Endothelial cell of umbilical vein (primary cell): ENCODE measurements at regions not wholly inside any gene's neighbourhood (a gene's known extent, or its start where the extent isn't known, plus 50 kb on each side); places are given as distances from the start of the nearest gene placed in this dataset.

Experiments used
- MYC ChIP-seq: IDR thresholded peaks from one replicate; pipeline ENCODE4 v1.6.1; 2011; ENCODE audit warnings: mild to moderate bottlenecking, low read depth, low read length
- POLR2A ChIP-seq: IDR thresholded peaks from 2 replicates; pipeline ENCODE4 v1.6.1; 2012; ENCODE audit warnings: low read depth, mild to moderate bottlenecking, control low read depth, low read length
- POLR2AphosphoS5 ChIP-seq: IDR thresholded peaks from 2 replicates; pipeline ENCODE4 v1.6.1; 2012; ENCODE audit warnings: low read depth, mild to moderate bottlenecking, control low read depth, low read length, moderate library complexity; ENCODE audit not compliant: insufficient read depth
- TF ChIP-seq, protein P1 (sequence below), 2 donors: IDR thresholded peaks; 1 replicate in 1 of 2; 2 replicates in 1 of 2; pipeline ENCODE4 v1.5.1; 2011; ENCODE audit warnings: low read length in 2 of 2, mild to moderate bottlenecking in 2 of 2, moderate library complexity in 2 of 2, control low read depth in 1 of 2, inconsistent platforms in 1 of 2, low read depth in 1 of 2; ENCODE audit not compliant: insufficient read depth in 1 of 2; ENCODE audit errors: extremely low read depth in 1 of 2

DNA sequence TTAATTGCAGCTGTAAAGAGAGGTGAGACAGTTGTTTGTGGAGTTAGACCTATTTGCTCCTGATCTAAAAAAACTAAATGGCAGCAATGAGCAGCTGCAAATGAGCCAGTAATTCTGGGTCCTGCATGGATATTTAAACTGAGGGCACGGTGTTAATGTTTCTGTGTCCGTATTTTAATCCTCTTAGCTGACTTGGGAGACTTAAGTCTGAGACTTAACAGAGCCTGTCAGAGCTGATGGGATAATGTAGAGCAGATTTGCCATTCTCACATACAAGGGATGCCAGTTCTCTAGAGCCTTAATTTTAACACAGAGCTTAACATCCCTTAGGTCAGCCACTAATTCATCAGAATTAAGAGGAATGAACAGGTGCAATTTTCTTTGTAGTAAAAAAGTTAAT is 178.6 kb upstream of the PDE3A start:
- TF ChIP-seq MYC: no peak
- TF ChIP-seq, protein P1, sequence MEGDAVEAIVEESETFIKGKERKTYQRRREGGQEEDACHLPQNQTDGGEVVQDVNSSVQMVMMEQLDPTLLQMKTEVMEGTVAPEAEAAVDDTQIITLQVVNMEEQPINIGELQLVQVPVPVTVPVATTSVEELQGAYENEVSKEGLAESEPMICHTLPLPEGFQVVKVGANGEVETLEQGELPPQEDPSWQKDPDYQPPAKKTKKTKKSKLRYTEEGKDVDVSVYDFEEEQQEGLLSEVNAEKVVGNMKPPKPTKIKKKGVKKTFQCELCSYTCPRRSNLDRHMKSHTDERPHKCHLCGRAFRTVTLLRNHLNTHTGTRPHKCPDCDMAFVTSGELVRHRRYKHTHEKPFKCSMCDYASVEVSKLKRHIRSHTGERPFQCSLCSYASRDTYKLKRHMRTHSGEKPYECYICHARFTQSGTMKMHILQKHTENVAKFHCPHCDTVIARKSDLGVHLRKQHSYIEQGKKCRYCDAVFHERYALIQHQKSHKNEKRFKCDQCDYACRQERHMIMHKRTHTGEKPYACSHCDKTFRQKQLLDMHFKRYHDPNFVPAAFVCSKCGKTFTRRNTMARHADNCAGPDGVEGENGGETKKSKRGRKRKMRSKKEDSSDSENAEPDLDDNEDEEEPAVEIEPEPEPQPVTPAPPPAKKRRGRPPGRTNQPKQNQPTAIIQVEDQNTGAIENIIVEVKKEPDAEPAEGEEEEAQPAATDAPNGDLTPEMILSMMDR (IDR thresholded peaks at IDR 0.05; ENCODE audit: extremely low read depth in 1 of 2, insufficient read depth in 1 of 2, low read depth in 1 of 2, low read length in 2 of 2): no peak
- TF ChIP-seq POLR2AphosphoS5: no peak
- TF ChIP-seq POLR2A: no peak
